ENCODE measurements at regions not wholly inside any gene's neighbourhood (a gene's known extent, or its start where the extent isn't known, plus 50 kb on each side); places are given as distances from the start of the nearest gene placed in this dataset.

- Mint-ChIP-seq H3K9me3 (ENCODE audit: insufficient read depth) (no peaks in the 10 kb centered on the region), H3K27ac (no peak overlapping the region), H3K4me3 (no peak overlapping the region), H3K4me1 (no peaks in the 10 kb centered on the region), H3K27me3 (peaks cover 3% of the 10 kb centered on the region)
- intact Hi-C loops (cut with micrococcal nuclease): no loop called here
- ChIA-PET POLR2A (no interaction called here), CTCF (no interaction called here)
- Histone ChIP-seq H3K79me2 (ENCODE audit: control insufficient read depth, insufficient read depth, low read length) (no peaks in the 10 kb centered on the region), H4K20me1 (ENCODE audit: control insufficient read depth, insufficient read depth, low read length, poor library complexity, severe bottlenecking) (no peaks in the 10 kb centered on the region), H3K9me3 (ENCODE audit: control extremely low read depth in 1 of 3, control insufficient read depth in 2 of 3, insufficient read depth in 1 of 3, low read length in 2 of 3) (peaks cover 0 to 2% (median 0%) of the 10 kb centered on the region in 3 donors), H3K4me1 (ENCODE audit: control insufficient read depth in 2 of 2, insufficient read depth in 2 of 2, low read length in 2 of 2) (no peaks in the 10 kb centered on the region), H3K27ac (ENCODE audit: low read length in 2 of 2) (no peak overlapping the region), H3K27me3 (replicated peaks in 1 of 4; ENCODE audit: control extremely low read depth in 1 of 4, control insufficient read depth in 3 of 4, insufficient read depth in 4 of 4, low read length in 3 of 4) (no peaks in the 10 kb centered on the region), H2AFZ (ENCODE audit: insufficient read depth, low read depth, low read length, poor library complexity, severe bottlenecking) (no peak overlapping the region), H3K9ac (ENCODE audit: low read length) (no peak overlapping the region), H3K4me2 (replicated peaks; ENCODE audit: low read depth, low read length, poor library complexity, severe bottlenecking) (no peak overlapping the region), H3K4me3 (ENCODE audit: control extremely low read depth in 1 of 5, extremely low read depth in 1 of 5, insufficient read depth in 1 of 5, low read depth in 2 of 5, low read length in 4 of 5) (no peak overlapping the region), H3K36me3 (replicated peaks in 1 of 2; ENCODE audit: control extremely low read depth in 1 of 2, control insufficient read depth in 1 of 2, extremely low read depth in 1 of 2, insufficient read depth in 2 of 2, low read length in 1 of 2) (no peaks in the 10 kb centered on the region)
- no peak for TF ChIP-seq CTCF (IDR thresholded peaks at IDR 0.05)
- TF ChIP-seq EZH2 (IDR thresholded peaks at IDR 0.05; ENCODE audit: borderline replicate concordance, insufficient read depth, low read depth, low read length, poor library complexity, severe bottlenecking): no peak
- ATAC-seq (ENCODE audit: low read depth) (no peak), DNase-seq (no peak)
- no CpG with 5 or more reads among the region's 2 CpGs for WGBS (ENCODE audit: insufficient coverage)
Observed at GRCh38 chr15:35603301-35603700, 57.3 kb upstream of the DPH6 start.

DNA sequence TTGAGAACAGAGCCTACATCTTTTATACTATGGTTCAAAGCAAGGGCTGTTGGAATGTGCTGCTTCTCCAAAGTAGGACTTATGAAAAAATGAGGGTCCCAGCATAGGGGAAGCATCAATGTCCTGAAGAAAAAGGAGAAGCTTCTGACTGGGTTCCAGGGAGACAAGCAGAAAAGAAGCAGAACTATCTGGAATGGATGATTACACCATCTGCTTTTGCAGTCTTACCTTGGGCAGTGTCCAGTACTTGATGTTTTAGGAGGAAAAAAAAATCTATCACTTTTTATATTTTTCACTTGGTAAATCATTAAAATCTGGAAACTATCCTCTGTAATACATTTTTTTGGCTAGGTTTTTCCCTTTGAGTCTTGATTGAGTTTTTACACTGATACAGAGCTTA, 57.9 kb upstream of the DPH6 start:
- H3K27me3 Mint-ChIP-seq: peaks cover 3% of the 10 kb centered on the region
- DNase-seq: no peak
- no peaks in the 10 kb centered on the region for H3K79me2 ChIP-seq (ENCODE audit: control insufficient read depth, insufficient read depth, low read length)
- no peak overlapping the region for H3K27ac Mint-ChIP-seq
- no peaks in the 10 kb centered on the region for H3K4me1 ChIP-seq (ENCODE audit: control insufficient read depth in 2 of 2, insufficient read depth in 2 of 2, low read length in 2 of 2)
- H3K4me1 Mint-ChIP-seq: no peaks in the 10 kb centered on the region
- no peak overlapping the region for H3K27ac ChIP-seq (ENCODE audit: low read length in 2 of 2)
- intact Hi-C loops (cut with micrococcal nuclease): no loop called here
- no peak overlapping the region for H3K4me2 ChIP-seq (replicated peaks; ENCODE audit: low read depth, low read length, poor library complexity, severe bottlenecking)
- POLR2A ChIA-PET: no interaction called here
- no peak for ATAC-seq (ENCODE audit: low read depth)
- no peaks in the 10 kb centered on the region for H3K9me3 Mint-ChIP-seq (ENCODE audit: insufficient read depth)
- no peaks in the 10 kb centered on the region for H3K36me3 ChIP-seq (replicated peaks in 1 of 2; ENCODE audit: control extremely low read depth in 1 of 2, control insufficient read depth in 1 of 2, extremely low read depth in 1 of 2, insufficient read depth in 2 of 2, low read length in 1 of 2)
- H3K9ac ChIP-seq (ENCODE audit: low read length): no peak overlapping the region
- no peaks in the 10 kb centered on the region for H3K27me3 ChIP-seq (replicated peaks in 1 of 4; ENCODE audit: control extremely low read depth in 1 of 4, control insufficient read depth in 3 of 4, insufficient read depth in 4 of 4, low read length in 3 of 4)
- no peak overlapping the region for H3K4me3 ChIP-seq (ENCODE audit: control extremely low read depth in 1 of 5, extremely low read depth in 1 of 5, insufficient read depth in 1 of 5, low read depth in 2 of 5, low read length in 4 of 5)
- CTCF ChIA-PET: no interaction called here
- H2AFZ ChIP-seq (ENCODE audit: insufficient read depth, low read depth, low read length, poor library complexity, severe bottlenecking): no peak overlapping the region
- H3K4me3 Mint-ChIP-seq: no peak overlapping the region
- peaks cover 0 to 2% (median 0%) of the 10 kb centered on the region in 3 donors for H3K9me3 ChIP-seq (ENCODE audit: control extremely low read depth in 1 of 3, control insufficient read depth in 2 of 3, insufficient read depth in 1 of 3, low read length in 2 of 3)
- H4K20me1 ChIP-seq (ENCODE audit: control insufficient read depth, insufficient read depth, low read length, poor library complexity, severe bottlenecking): no peaks in the 10 kb centered on the region
- TF ChIP-seq CTCF (IDR thresholded peaks at IDR 0.05) (no peak), EZH2 (IDR thresholded peaks at IDR 0.05; ENCODE audit: borderline replicate concordance, insufficient read depth, low read depth, low read length, poor library complexity, severe bottlenecking) (no peak)
